H1 (cell line): ENCODE measurements at regions not wholly inside any gene's neighbourhood (a gene's known extent, or its start where the extent isn't known, plus 50 kb on each side); places are given as distances from the start of the nearest gene placed in this dataset.
A peak's percentile ranks its signal among the peaks of the same experiment; 100 is the strongest.

Experiments used
- CTCF ChIA-PET: fragments of 300-600 bp; sonication (Branson Sonifier 250); formaldehyde crosslinking; loops from one replicate; lab custom pipeline; 2021; ENCODE audit not compliant: partially characterized antibody; lab: Charles Lee
- POLR2A ChIA-PET: fragments of 300-600 bp; sonication (Branson Sonifier 250); formaldehyde crosslinking; loops from one replicate; lab custom pipeline; 2021; ENCODE audit warnings: inconsistent platforms; ENCODE audit not compliant: partially characterized antibody; lab: Charles Lee
- DNase-seq, 2 experiments: peaks; one replicate each; pipeline versions ENCODE4 v3.0.0 to v3.0.0-alpha.2; 2010 to 2022; ENCODE audit warnings: low spot score in 2 of 2, low read depth in 1 of 2, mixed read lengths in 1 of 2
- FAIRE-seq: peaks from 2 replicates; lab custom pipeline; 2011; peaks lifted over from hg19 to GRCh38; lab: Jason Lieb, UNC
- H2AFZ ChIP-seq: 2 replicates; pipeline ENCODE4 v1.8.1; 2012; ENCODE audit warnings: low read length, inconsistent platforms
- H2AK5ac ChIP-seq: 2 replicates; pipeline ENCODE4 v1.6.1; 2013; ENCODE audit warnings: low read depth, low read length
- H2BK120ac ChIP-seq: replicated peaks from 2 replicates; pipeline ENCODE3; 2013; ENCODE audit warnings: low read depth, low read length, inconsistent platforms
- H2BK12ac ChIP-seq: 2 replicates; pipeline ENCODE4 v1.6.1; 2013; ENCODE audit warnings: low read depth, low read length
- H2BK15ac ChIP-seq: 2 replicates; pipeline ENCODE4 v1.6.1; 2013; ENCODE audit warnings: low read length
- H2BK20ac ChIP-seq: 2 replicates; pipeline ENCODE4 v1.6.1; 2013; ENCODE audit warnings: low read length
- H2BK5ac ChIP-seq: 2 replicates; pipeline ENCODE4 v1.6.1; 2013; ENCODE audit warnings: low read depth, low read length
- H3K14ac ChIP-seq: 2 replicates; pipeline ENCODE4 v1.6.1; 2013; ENCODE audit warnings: inconsistent platforms; ENCODE audit not compliant: insufficient read length
- H3K18ac ChIP-seq: 2 replicates; pipeline ENCODE4 v1.6.1; 2013; ENCODE audit warnings: low read length; ENCODE audit errors: extremely low read depth
- H3K23ac ChIP-seq: 2 replicates; pipeline ENCODE4 v1.6.1; 2013; ENCODE audit warnings: inconsistent platforms; ENCODE audit not compliant: insufficient read length
- H3K23me2 ChIP-seq: 2 replicates; pipeline ENCODE4 v1.6.1; 2013; ENCODE audit warnings: low read depth, low read length
- H3K27ac ChIP-seq: 2 replicates; pipeline ENCODE4 v1.6.1; 2011; ENCODE audit warnings: low read depth, low read length, inconsistent platforms
- H3K27me3 ChIP-seq, 4 experiments: replicated peaks in 1 of 4; 1 replicate in 1 of 4; 2 replicates in 3 of 4; pipeline versions ENCODE4 v1.6.1 to v1.8.1; 2011 to 2013; ENCODE audit warnings: low read length in 3 of 4, mild to moderate bottlenecking in 3 of 4, inconsistent platforms in 2 of 4, mixed read lengths in 2 of 4, moderate library complexity in 1 of 4; ENCODE audit not compliant: control insufficient read depth in 3 of 4, insufficient read depth in 3 of 4; ENCODE audit errors: extremely low read depth in 1 of 4
- H3K36me3 ChIP-seq, 4 experiments: 2 replicates each; pipeline versions ENCODE4 v1.6.1 to v1.8.1; 2011 to 2013; ENCODE audit warnings: mild to moderate bottlenecking in 4 of 4, low read length in 3 of 4, moderate library complexity in 2 of 4, control low read depth in 1 of 4, inconsistent platforms in 1 of 4; ENCODE audit not compliant: insufficient read depth in 4 of 4, control insufficient read depth in 2 of 4
- H3K4ac ChIP-seq: replicated peaks from 2 replicates; pipeline ENCODE3; 2013; ENCODE audit warnings: low read length, low read depth, mixed read lengths, inconsistent platforms; ENCODE audit not compliant: insufficient read length
- H3K4me1 ChIP-seq, 4 experiments: replicated peaks in 1 of 4; 1 replicate in 1 of 4; 2 replicates in 3 of 4; pipeline versions ENCODE4 v1.6.1 to v1.8.1; 2011 to 2013; ENCODE audit warnings: low read length in 3 of 4, inconsistent platforms in 2 of 4, mixed read lengths in 1 of 4; ENCODE audit not compliant: insufficient read depth in 4 of 4, control insufficient read depth in 3 of 4
- H3K4me2 ChIP-seq, 2 experiments: 2 replicates each; pipeline versions ENCODE4 v1.6.1 to v1.8.1; 2011 to 2013; ENCODE audit warnings: low read depth in 2 of 2, low read length in 2 of 2, control low read depth in 1 of 2, inconsistent platforms in 1 of 2, mild to moderate bottlenecking in 1 of 2; ENCODE audit not compliant: insufficient read depth in 1 of 2
- H3K4me3 ChIP-seq, 4 experiments: fragments of 200-600, 300-600 bp in 1 of 4; sonication (generic), shearing (Covaris generic), sonication (Bioruptor Twin) in 1 of 4; 2 replicates each; pipeline versions ENCODE4 v1.5.1 to v1.8.1; 2011 to 2016; ENCODE audit warnings: low read length in 4 of 4, low read depth in 3 of 4, control low read depth in 2 of 4, inconsistent platforms in 2 of 4, mild to moderate bottlenecking in 2 of 4, mixed read lengths in 1 of 4, moderate library complexity in 1 of 4; ENCODE audit not compliant: insufficient read depth in 2 of 4; ENCODE audit errors: extremely low read depth in 1 of 4
- H3K56ac ChIP-seq: replicated peaks from 2 replicates; pipeline ENCODE3; 2013; ENCODE audit warnings: low read depth, mild to moderate bottlenecking, mixed read lengths, low read length, inconsistent platforms; ENCODE audit not compliant: insufficient read length
- H3K79me1 ChIP-seq: 2 replicates; pipeline ENCODE4 v1.6.1; 2013; ENCODE audit warnings: low read depth, low read length, control low read depth
- H3K79me2 ChIP-seq, 2 experiments: 2 replicates each; pipeline versions ENCODE4 v1.6.1 to v1.8.1; 2012 to 2013; ENCODE audit warnings: low read length in 2 of 2, mild to moderate bottlenecking in 2 of 2, inconsistent platforms in 1 of 2; ENCODE audit not compliant: insufficient read depth in 2 of 2, control insufficient read depth in 1 of 2
- H3K9ac ChIP-seq, 4 experiments: replicated peaks in 1 of 4; 1 replicate in 1 of 4; 2 replicates in 3 of 4; pipeline versions ENCODE4 v1.6.1 to v1.8.1; 2011 to 2013; ENCODE audit warnings: low read depth in 3 of 4, low read length in 3 of 4, control low read depth in 2 of 4, mild to moderate bottlenecking in 2 of 4, moderate library complexity in 2 of 4, inconsistent platforms in 1 of 4; ENCODE audit errors: extremely low read depth in 1 of 4
- H3K9me3 ChIP-seq, 2 experiments: 2 replicates each; pipeline versions ENCODE4 v1.6.1 to v1.8.1; 2012 to 2013; ENCODE audit warnings: mild to moderate bottlenecking in 2 of 2, moderate library complexity in 2 of 2, control low read depth in 1 of 2, inconsistent platforms in 1 of 2, low read depth in 1 of 2, low read length in 1 of 2, mixed read lengths in 1 of 2; ENCODE audit not compliant: insufficient read depth in 2 of 2
- H4K20me1 ChIP-seq, 2 experiments: replicated peaks in 1 of 2; 2 replicates each; pipeline versions ENCODE3 to v1.8.1; 2011 to 2013; ENCODE audit warnings: inconsistent platforms in 2 of 2, low read length in 2 of 2, mild to moderate bottlenecking in 1 of 2; ENCODE audit not compliant: insufficient read depth in 2 of 2, control insufficient read depth in 1 of 2
- H4K5ac ChIP-seq: 2 replicates; pipeline ENCODE4 v1.6.1; 2013; ENCODE audit warnings: low read length, low read depth, mixed read lengths, inconsistent platforms; ENCODE audit not compliant: insufficient read length
- H4K8ac ChIP-seq: 2 replicates; pipeline ENCODE4 v1.8.0; 2013; ENCODE audit warnings: mild to moderate bottlenecking, moderate library complexity, low read length, inconsistent platforms; ENCODE audit not compliant: insufficient read depth; ENCODE audit errors: extremely low read depth
- H4K91ac ChIP-seq: replicated peaks from 2 replicates; pipeline ENCODE3; 2013; ENCODE audit warnings: low read length, mixed read lengths, inconsistent platforms; ENCODE audit not compliant: insufficient read length
- CBX8 ChIP-seq: fragments of 300-800, 300-1000 bp; sonication (generic); IDR thresholded peaks from 2 replicates; pipeline ENCODE4 v1.7.1; 2016; ENCODE audit warnings: low read depth, low read length, borderline replicate concordance
- HDAC6 ChIP-seq: IDR thresholded peaks from one replicate; pipeline ENCODE4 v1.7.1; 2012; ENCODE audit warnings: low read depth, mild to moderate bottlenecking, inconsistent platforms, low read length, moderate library complexity
- KDM1A ChIP-seq: fragments of 200-600, 300-600 bp; sonication (generic); IDR thresholded peaks from 2 replicates; pipeline ENCODE4 v1.7.1; 2016; ENCODE audit warnings: mild to moderate bottlenecking, low read length, borderline replicate concordance
- KDM5A ChIP-seq: fragments of 200-600 bp; IDR thresholded peaks from 2 replicates; pipeline ENCODE4 v1.7.1; 2012; ENCODE audit warnings: mild to moderate bottlenecking, low read length, inconsistent platforms, mixed read lengths
- POLR2A ChIP-seq, 2 experiments: IDR thresholded peaks; 1 replicate in 1 of 2; 2 replicates in 1 of 2; pipeline ENCODE4 v1.6.1; 2011; ENCODE audit warnings: low read depth in 2 of 2, low read length in 2 of 2, mild to moderate bottlenecking in 2 of 2; ENCODE audit errors: control extremely low read depth in 1 of 2
- POLR2AphosphoS5 ChIP-seq: IDR thresholded peaks from 2 replicates; pipeline ENCODE4 v1.6.1; 2011; ENCODE audit warnings: low read depth, low read length
- SIRT6 ChIP-seq: IDR thresholded peaks from one replicate; pipeline ENCODE4 v1.7.1; 2012; ENCODE audit warnings: low read length, inconsistent platforms
- SUZ12 ChIP-seq: fragments of 200-600 bp; sonication (generic); IDR thresholded peaks from 2 replicates; pipeline ENCODE4 v1.6.1; 2012; ENCODE audit warnings: mild to moderate bottlenecking, inconsistent platforms, low read length, moderate library complexity, mixed read lengths
- YY1 ChIP-seq: IDR thresholded peaks from 2 replicates; pipeline ENCODE4 v1.6.1; 2011; ENCODE audit warnings: low read depth, mild to moderate bottlenecking, low read length
- WGBS, 2 experiments: shearing (Covaris generic) in 1 of 2; methylation state at CpG; one replicate each; pipeline versions ENCODE4 v1.1.6 to v1.1.7; 2013 to 2015; ENCODE audit warnings: low lambda C conversion rate in 2 of 2, mixed read lengths in 2 of 2, inconsistent platforms in 1 of 2, low coverage in 1 of 2, missing lambda C conversion rate in 1 of 2; ENCODE audit not compliant: insufficient replicate concordance in 2 of 2, insufficient coverage in 1 of 2, insufficient read length in 1 of 2; ENCODE audit errors: extremely low coverage in 1 of 2, missing lambda C conversion rate in 1 of 2; 5-methylcytosine and 5-hydroxymethylcytosine counted together
- TF ChIP-seq, protein P1 (sequence below): IDR thresholded peaks from 2 replicates; pipeline ENCODE4 v1.6.1; 2011; ENCODE audit warnings: low read depth, mild to moderate bottlenecking, low read length; ENCODE audit not compliant: insufficient read depth

DNA sequence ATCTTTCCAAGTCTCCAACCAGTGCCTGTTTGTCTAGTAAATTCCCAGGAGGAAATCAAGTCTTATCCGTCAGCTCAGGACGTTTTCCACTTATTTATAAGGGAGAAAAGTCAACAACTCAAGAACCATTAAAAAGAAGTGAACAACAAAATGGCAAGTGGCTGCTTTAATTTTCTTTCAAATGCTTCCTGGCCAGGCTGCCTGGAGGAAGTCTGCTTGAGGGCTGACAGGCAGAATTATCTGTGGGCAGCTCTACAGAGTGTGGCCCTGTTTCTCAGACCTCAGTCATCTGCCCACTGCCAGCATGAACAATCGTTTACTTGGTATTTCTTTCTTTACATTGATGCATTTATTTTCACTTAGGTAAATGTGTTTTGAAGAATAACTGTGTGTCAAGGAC, 281.9 kb upstream of the ISX start:
- H3K4me1 ChIP-seq: peaks cover 0 to 7% (median 5%) of the 10 kb centered on the region in 4 experiments; a peak in 4 of 7 replicates
- H2AFZ ChIP-seq: peak overlapping the region; percentile 41; the same call in 1 of the 2 replicates
- FAIRE-seq (no peak), DNase-seq (no peak)
- TF ChIP-seq, protein P1, sequence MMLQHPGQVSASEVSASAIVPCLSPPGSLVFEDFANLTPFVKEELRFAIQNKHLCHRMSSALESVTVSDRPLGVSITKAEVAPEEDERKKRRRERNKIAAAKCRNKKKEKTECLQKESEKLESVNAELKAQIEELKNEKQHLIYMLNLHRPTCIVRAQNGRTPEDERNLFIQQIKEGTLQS: no peak
- no peak for TF ChIP-seq POLR2AphosphoS5
- TF ChIP-seq YY1: no peak
- TF ChIP-seq POLR2A (IDR thresholded peaks at IDR 0.05; ENCODE audit: control extremely low read depth in 1 of 2, low read depth in 2 of 2, low read length in 2 of 2): no peak
- no peak for TF ChIP-seq KDM5A
- no peak for TF ChIP-seq CBX8
- TF ChIP-seq HDAC6: no peak
- TF ChIP-seq SIRT6: no peak
- TF ChIP-seq SUZ12: no peak
- no peak for TF ChIP-seq KDM1A
- H3K14ac ChIP-seq: no peak overlapping the region
- no peak overlapping the region for H3K18ac ChIP-seq
- H3K9me3 ChIP-seq: peaks cover 14 to 15% of the 10 kb centered on the region in 2 experiments
- no peak overlapping the region for H3K23ac ChIP-seq
- H2AK5ac ChIP-seq: no peak overlapping the region
- no peak overlapping the region for H3K4ac ChIP-seq
- no peak overlapping the region for H3K27ac ChIP-seq
- ChIA-PET CTCF (no interaction called here), POLR2A (no interaction called here)
- no peak overlapping the region for H2BK5ac ChIP-seq
- no peaks in the 10 kb centered on the region; the same call in 1 of the 2 replicates for H3K23me2 ChIP-seq
- no peak overlapping the region for H3K4me2 ChIP-seq
- no peaks in the 10 kb centered on the region for H4K20me1 ChIP-seq
- no peak overlapping the region for H2BK20ac ChIP-seq
- H3K36me3 ChIP-seq: no peaks in the 10 kb centered on the region
- no peak overlapping the region for H3K4me3 ChIP-seq
- no peak overlapping the region for H4K8ac ChIP-seq
- no peaks in the 10 kb centered on the region for H3K27me3 ChIP-seq
- no peaks in the 10 kb centered on the region for H3K79me1 ChIP-seq
- H4K91ac ChIP-seq: no peak overlapping the region
- no peak overlapping the region for H4K5ac ChIP-seq
- 67% methylated on average over 3 of the region's 3 CpGs; no CpG with 5 or more reads in 1 of the 2 experiments for WGBS, 2 experiments
- no peak overlapping the region for H3K9ac ChIP-seq
- H2BK120ac ChIP-seq: no peak overlapping the region
- no peak overlapping the region for H2BK15ac ChIP-seq
- H3K79me2 ChIP-seq: no peaks in the 10 kb centered on the region
- no peak overlapping the region for H3K56ac ChIP-seq
- H2BK12ac ChIP-seq: 0 out of 2 replicates have a peak overlapping the region, but pooled peaks have one; percentile 2
